ENCODE measurements at regions not wholly inside any gene's neighbourhood (a gene's known extent, or its start where the extent isn't known, plus 50 kb on each side); places are given as distances from the start of the nearest gene placed in this dataset.
"Not testable (repeated sequence)": the region's sequence is repeated elsewhere in the genome, so short reads cannot be mapped to it uniquely, and the experiment has no call there.

DNA sequence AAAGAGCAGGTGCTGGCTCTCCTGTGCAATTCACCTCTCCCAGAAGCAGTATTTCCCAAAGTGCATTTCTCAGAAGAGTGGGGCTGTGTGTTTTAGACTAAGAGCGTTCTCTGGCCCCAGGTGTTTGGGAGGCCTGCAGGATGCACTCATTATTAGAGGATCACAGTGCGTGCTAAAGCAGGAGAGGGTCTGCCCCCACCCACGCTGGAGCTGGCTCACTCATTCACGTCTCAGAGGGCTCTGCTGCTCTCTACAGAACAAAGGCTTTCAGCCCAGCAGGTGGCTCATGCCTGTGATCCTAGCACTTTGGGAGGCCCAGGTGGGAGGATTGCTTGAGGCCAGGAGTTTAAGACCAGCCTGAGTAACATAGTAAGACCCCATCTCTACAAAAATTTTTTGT, 756.7 kb downstream of the UQCRFS1 start:
- 63 to 83% (median 74%) methylated on average over 4 of the region's 4 CpGs for WGBS, 3 donors
- H3K27ac ChIP-seq (ENCODE audit: low read depth, low read length), result no peak overlapping the region

DNA sequence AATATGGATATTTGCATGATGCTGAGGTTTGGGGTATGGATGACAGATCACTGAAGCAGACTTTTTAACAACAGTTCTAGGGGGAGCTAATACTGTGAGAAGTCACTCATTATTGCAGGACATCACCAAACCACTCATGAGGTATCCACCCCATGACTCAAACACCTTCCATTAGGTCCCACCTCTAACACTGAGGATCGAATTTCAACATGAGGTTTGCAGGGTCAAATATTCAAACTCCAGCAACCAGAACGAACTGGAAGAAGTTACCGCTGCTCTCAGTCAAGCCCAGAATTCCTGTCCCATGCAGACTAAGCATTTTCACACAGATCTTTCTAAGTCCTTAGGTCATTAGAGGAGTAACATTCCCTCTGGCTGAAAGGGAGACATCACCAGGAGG, 758.9 kb downstream of the UQCRFS1 start:
- no peak overlapping the region for H3K27ac ChIP-seq (ENCODE audit: low read depth, low read length)
- WGBS, 3 donors, result 56 to 71% (median 62%) methylated on average over 3 of the region's 3 CpGs

DNA sequence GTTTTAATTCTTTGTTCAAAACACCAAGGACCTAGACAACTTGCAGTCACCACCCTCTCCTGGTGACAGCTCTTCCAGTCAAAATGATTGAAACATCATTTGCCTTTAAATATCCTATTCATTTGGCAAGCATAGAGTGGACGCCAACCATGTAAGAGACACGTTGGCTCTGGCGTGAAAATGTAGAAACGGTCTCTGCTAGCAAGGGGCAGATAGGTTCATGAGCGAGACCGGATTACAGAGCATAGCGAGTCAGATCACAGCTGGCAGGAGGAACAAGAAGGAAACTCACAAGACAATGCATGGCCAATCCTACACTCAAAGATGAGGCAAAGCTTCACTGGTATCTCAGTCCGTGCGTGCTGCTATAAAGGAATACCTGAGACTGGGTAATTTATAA, 759.5 kb downstream of the UQCRFS1 start:
- 92 to 94% (median 94%) methylated on average over 9 of the region's 9 CpGs for WGBS, 3 donors

DNA sequence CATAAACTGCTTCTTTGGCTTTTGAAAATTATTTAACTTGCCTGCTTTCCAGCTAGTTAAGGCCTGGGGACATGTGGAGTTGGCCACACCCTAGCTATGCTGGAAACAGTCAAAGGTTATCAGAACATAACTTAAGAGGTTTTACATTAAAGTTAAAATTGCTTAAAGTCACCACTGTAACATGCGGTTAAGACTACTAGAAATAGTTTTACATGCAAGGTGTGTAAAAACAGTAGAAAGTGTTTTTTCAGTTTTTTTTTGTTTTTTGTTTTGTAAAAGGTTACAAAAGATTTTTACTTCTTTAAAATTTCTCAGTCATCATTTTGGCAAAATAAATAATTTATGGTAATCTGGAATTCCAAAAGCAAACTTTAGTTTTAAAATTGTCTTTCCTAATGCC, 763.1 kb downstream of the UQCRFS1 start:
- WGBS, 3 donors, result 74 to 84% (median 79%) methylated on average over 1 of the region's 1 CpG
- H3K27ac ChIP-seq (ENCODE audit: low read depth, low read length), result no peak overlapping the region

More for the DNA sequence above, 759.5 kb downstream of the UQCRFS1 start:
- H3K27ac ChIP-seq (ENCODE audit: low read depth, low read length), result no peak overlapping the region

DNA sequence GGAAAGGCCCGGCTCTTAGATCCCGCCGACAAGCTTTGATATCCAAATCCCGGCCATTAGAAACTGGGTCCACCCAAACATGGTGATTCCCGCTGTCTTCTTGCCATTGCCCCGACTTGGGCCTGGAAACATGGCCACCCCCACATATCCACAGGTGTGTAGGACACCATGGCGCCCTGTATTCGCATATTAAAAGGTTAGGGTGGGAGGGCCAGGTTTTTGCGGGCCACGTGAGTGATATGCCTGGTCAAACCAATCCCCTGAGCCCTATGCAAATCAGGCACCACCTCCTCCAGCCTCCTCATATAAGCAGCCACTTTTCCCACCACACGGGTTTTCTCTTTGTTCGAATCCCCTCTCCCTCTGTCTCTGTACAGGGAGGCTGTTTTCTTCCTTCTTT, 766.4 kb downstream of the UQCRFS1 start:
- 89 to 94% (median 92%) methylated on average over 12 of the region's 12 CpGs for WGBS, 3 donors
- H3K27ac ChIP-seq (ENCODE audit: low read depth, low read length), result no peak overlapping the region

DNA sequence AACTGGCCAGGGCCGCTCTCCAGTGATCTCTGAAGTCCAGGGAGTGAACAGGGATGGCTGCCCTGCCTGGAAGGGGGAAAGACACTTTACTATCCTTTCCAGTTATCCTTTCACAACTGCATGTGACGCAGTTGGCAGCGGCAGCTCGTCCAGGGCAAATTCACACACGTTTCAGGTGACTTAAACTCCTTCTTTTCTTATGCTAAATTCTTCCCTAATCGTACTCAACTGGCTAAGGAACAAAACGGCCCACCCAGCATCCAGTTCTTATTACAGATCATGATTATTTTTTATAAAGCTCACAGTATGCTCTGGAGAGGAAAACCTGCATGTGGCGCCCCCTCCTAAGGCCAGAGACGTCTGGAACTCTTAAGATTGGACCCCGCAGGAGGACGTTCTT, 767.1 kb downstream of the UQCRFS1 start:
- WGBS, 3 donors, result 78 to 83% (median 82%) methylated on average over 11 of the region's 11 CpGs
- no peak overlapping the region for H3K27ac ChIP-seq (ENCODE audit: low read depth, low read length)

DNA sequence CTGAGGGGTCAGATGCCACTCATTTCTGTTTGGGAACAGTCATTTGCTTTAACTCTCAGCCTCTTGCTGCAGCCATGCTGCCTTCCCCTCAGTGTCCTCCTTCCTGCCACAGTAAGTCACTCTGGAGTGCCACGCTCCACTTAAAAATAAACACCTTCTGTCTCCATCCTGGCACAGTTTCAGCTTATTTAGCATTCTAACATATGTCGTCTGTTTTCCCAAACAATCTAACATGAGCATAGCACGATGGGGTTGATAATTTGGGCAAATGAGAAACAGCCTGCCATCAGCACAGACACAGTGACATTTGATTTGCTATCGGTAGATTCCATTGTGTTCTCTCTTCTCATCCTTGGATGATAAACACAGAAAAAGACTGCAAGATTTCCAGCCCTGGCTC, 768.6 kb downstream of the UQCRFS1 start:
- H3K27ac ChIP-seq (ENCODE audit: low read depth, low read length), result no peak overlapping the region
- 68 to 82% (median 76%) methylated on average over 4 of the region's 4 CpGs for WGBS, 3 donors

DNA sequence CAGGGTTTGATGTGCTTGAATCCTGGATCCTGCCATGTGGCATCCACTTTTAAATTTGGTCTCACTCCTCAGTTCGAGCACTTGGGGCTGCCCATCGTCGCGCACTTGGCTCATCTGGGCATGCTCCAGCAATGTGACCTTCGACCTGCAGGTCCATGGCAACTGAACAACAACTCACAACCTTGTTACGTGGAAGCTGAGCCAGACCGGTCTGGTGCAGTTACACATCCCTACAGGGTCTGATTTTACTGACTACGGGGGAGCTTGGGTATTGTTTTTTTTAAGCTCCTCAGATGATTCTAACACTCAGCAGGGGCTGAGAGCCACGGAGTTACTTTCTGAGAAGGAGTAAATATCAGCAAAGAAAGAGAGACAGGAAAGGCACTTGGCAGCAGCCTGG, 769.6 kb downstream of the UQCRFS1 start:
- 70 to 81% (median 78%) methylated on average over 9 of the region's 9 CpGs for WGBS, 3 donors
- no peak overlapping the region for H3K27ac ChIP-seq (ENCODE audit: low read depth, low read length)

DNA sequence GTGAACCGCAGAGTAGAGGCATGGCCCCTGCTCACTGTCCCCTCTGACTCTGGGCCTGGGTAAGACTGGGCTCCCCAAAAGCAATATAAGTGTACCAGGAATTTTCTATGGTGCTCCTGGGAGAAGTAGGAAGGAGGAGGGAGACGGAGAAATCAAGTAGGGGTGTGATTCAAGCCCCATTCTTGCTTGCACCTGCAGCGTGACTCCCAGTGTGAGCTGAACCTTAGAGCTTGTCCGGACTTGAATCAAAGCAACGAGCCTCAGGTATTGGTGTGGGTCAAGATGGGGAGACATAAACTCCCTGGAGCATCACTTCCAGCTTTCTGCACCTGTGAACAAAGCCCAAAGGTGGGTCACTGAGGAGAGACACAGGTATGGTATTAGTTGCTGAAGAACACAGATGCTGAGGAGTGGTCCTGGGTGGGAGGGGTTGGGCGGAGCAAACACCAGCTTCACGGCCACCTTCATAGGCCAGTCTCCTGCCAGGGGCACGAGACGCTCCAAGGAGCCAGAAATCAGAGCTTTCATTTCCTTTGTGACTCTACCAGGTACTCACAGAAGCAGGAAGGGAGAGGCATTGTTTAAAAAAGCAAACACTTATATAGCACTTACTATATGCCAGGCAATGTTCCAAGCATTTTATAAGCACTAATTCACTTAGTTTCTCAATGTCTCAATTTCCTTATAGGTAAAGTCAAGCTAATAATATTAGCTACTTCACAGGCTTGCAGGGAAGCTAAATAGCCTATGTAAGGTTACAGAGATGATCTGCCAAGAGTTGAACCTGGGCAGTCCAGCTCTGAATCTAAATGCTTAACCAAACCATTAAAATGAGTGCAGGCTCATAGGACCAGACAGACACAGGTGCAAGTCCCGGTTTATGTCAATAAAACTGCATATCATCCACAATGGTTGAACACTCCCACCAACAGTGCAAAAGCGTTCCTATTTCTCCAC, 775.3 kb downstream of the UQCRFS1 start:
- no peak overlapping the region for H3K27ac ChIP-seq (ENCODE audit: low read depth, low read length)
- WGBS, 3 donors, result 69 to 88% (median 82%) methylated on average over 11 of the region's 11 CpGs

DNA sequence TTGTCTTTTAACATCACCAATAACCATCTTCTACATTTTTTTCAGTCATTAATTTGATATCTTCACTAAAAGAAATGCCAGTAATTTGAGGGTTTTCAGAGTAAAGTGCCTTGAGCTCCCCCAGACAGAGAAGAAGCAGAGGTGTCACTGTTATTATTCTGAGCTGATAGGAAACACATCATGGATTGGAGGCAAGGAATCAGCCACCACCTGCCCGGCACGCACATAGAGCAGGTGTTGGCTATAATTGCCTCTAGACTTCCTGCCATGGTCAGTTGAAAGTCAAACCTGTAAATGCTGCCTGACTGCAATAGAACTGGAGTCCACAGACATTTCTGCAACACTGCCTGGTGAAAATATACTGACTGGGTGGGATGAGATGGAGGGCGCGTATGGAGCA, 776.6 kb downstream of the UQCRFS1 start:
- 76 to 89% (median 87%) methylated on average over 4 of the region's 4 CpGs for WGBS, 3 donors
- no peak overlapping the region for H3K27ac ChIP-seq (ENCODE audit: low read depth, low read length)

DNA sequence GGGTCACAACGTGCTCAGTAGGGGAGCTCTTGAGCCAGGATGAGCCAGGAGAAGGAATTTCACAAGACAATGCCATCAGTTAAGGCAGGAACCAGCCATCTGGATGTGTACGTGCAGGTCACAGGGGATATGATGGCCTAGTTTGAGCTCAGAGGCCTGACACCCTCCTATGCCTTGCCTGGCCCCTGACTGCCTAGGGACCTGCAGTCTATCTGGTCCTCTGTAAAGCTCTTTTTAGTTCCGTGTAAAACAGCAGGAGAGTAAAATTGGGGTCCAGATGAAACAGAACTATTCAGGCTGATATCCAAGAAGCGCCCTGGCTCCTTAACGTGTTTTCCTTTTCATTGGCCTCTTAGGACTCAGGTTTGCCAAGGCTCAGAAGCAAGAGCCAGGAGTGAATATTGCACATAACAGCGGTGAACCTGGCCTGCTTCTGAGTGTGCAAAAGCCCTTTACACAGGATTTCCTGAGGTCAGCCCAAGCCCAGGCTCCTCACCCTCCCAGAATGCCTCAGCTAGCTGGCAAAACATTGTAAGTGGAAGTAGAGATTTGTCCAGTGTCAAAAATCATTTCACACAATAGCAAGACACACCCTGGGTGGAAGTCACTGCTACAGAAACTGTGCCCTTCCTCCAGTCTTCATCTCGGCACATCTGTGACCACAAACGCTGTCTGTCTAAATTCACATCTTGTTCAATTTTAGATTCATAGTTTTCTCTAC, 777.2 kb downstream of the UQCRFS1 start:
- H3K27ac ChIP-seq (ENCODE audit: low read depth, low read length), result no peak overlapping the region
- 34 to 56% (median 37%) methylated on average over 8 of the region's 8 CpGs for WGBS, 3 donors

DNA sequence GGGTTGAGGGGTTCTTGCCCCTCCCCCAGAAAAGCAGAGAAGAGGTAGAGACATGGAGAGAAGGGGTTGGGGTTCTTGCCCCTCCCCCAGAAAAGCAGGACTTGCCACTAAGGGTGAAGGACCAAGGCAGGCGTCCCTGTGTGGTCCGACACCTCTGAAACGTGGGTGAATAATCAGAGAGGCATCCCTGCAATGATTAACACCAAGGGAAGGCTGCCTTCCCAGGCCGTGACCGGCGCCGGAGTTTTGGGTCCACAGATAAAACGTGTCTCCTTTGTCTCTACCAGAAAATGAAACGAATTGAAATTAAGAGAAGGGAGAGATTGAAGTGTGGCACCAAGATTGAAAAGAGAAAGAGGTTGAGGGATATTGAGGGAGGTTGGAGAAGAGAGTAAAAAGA, 778.2 kb downstream of the UQCRFS1 start:
- H3K27ac ChIP-seq (ENCODE audit: low read depth, low read length), result not testable (repeated sequence)
- WGBS, 3 donors, result 84 to 87% (median 86%) methylated on average over 9 of the region's 9 CpGs

DNA sequence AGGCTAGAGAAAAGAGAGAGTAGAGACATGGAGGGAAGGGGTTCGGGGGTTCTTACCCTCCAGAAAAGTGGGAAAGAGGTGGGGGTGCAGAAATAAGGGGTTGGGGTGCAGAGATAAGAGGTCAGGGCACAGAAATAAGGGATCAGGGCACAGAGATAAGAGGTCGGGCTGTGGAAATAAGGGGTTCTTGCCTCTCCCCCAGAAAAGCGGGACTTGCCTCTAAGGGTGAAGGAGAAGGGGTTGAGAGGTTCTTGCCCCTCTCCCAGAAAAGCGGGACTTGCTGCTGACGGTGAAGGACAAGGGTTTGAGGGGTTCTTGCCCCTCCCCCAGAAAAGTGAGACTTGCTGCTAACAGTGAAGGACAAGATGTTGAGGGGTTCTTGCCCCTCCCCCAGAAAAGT, 778.6 kb downstream of the UQCRFS1 start:
- H3K27ac ChIP-seq (ENCODE audit: low read depth, low read length), result not testable (repeated sequence)
- WGBS, 3 donors, result 88 to 95% (median 88%) methylated on average over 5 of the region's 5 CpGs

DNA sequence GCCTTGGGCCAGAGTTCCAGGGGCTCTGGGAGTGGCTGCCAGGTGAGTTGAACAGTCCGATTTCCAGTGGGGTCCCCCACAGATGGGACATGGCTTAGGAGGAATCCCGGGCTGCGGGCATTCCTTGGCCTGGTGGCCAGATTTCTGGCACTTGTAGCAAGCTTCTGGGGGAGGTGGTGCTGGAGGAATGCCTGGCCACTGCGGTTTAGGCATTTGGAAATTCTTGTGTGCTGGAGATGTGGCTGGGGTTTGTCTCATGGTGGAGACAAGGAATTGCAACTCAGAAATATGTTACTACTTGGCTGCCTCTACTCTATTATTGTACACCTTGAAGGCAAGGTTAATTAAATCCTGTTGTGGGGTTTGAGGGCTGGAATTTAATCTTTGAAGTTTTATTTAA, 779.8 kb downstream of the UQCRFS1 start:
- WGBS, 3 donors, result 80 to 83% (median 81%) methylated on average over 4 of the region's 4 CpGs

DNA sequence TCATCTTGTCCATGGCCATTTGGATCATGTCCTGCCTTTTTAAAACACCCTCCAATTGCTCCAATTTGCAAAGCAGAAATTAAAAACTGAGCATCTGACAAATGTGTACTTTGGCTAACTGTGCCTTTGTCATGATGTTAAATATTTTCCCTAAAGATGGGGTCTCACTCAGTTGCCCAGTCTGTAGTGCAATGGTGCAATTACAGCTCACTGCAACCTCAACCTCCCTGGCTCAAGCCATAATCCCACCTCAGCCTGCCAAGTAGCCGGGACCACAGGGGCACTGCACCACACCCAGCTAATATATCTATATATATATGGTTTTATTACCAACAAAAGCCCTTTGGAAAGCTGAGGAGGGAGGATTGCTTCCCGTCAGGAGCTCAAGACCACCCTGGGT, 782.7 kb downstream of the UQCRFS1 start:
- 71 to 85% (median 83%) methylated on average over 2 of the region's 2 CpGs for WGBS, 3 donors
- no peak overlapping the region for H3K27ac ChIP-seq (ENCODE audit: low read depth, low read length)

More for the DNA sequence above, 779.8 kb downstream of the UQCRFS1 start:
- H3K27ac ChIP-seq (ENCODE audit: low read depth, low read length), result not testable (repeated sequence)

DNA sequence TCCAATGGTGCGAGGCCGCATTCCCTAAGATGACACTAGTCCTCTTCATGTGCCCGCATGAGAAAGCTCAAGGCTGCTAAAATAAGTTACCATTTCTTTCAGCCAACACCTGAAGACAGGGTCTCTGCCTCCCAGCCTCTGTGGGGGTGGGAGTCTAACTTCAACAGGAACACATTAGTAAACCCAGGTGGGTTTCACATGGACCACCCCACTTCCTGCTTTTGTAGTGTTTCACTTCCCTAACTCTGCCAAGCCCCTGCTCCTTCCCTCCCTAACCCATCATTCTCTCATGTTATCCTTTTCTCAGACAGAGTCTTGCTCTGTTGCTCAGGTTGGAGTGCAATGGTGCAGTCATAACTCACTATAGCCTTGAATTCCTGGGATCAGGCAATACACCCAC, 783.6 kb downstream of the UQCRFS1 start:
- no peak overlapping the region for H3K27ac ChIP-seq (ENCODE audit: low read depth, low read length)
- WGBS, 3 donors, result 87 to 94% (median 94%) methylated on average over 3 of the region's 3 CpGs

DNA sequence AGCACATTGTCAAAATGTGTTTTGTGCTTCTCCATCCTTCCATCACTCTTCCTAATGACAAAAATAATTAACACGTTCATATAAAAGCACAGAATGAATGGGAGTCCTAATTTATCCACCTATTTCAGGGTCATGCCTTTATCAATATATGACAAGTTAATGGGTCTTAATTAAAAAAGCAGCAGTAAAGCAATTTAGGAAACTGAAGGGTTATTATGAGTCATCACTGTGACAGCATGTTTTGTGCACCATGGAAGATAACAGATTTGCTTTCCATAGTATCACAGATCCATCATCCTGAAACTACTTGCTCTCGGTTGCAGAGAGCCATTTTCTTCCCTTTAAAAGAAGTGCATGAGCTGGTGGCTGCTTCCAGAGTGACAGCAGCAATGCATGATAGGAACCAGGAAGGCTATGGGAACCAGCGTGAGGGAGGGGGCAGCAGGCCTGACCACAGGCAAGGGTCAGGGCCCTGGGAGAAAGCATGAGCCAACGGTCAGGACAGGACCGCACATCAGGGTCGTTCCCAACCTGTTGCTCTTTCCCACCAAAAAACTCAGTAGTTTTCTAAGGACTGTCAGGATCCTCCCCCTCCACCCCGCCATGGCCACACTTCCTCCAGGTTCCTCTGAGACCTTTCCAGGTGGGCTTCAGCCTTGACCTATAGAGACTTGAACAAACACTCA, 784.1 kb downstream of the UQCRFS1 start:
- 64 to 81% (median 81%) methylated on average over 7 of the region's 7 CpGs for WGBS, 3 donors
- no peak overlapping the region for H3K27ac ChIP-seq (ENCODE audit: low read depth, low read length)

DNA sequence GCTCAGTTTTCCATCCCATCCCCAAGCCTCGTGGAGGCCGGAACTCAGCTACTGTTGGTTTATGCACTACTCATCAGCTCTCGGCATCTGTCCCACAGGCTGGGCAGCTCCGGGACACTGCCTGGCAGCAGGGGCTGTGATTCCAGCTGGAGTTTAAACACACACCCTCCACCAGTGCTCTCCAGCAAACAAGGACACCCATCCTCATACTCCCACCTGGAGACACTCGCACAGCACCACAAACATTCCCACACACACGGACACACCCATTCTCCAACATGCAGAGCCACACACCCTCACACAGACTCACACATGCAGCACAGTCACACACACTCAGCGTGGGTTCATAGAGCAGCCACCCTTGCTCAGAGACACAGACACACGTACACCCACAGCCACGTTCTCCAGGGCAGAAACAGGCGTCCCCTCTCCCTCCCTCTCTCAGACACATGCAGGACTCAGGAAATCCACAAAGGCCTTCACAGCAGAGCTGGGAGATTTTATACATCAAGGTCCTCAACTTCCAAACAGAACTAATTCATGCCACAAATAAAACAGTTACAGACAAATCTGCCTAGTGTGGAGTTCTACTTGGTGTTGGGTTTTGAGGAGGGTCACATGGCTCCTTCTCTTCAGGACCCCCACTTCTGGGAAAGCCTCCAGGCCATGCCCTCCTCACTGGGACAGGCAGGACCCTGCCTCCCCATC, 785.4 kb downstream of the UQCRFS1 start:
- no peak overlapping the region for H3K27ac ChIP-seq (ENCODE audit: low read depth, low read length)
- 66 to 84% (median 82%) methylated on average over 10 of the region's 10 CpGs for WGBS, 3 donors
